Vagina (tissue), 2 donors: ENCODE measurements at regions not wholly inside any gene's neighbourhood (a gene's known extent, or its start where the extent isn't known, plus 50 kb on each side); places are given as distances from the start of the nearest gene placed in this dataset.

Experiments used
- CTCF ChIP-seq, 3 experiments: fragments of 450-650 bp in 2 of 3; fragments of 200-600 bp in 1 of 3; sonication (generic) in 1 of 3; IDR thresholded peaks; one replicate each; pipeline ENCODE4 v1.5.1; 2017 to 2019; ENCODE audit warnings: antibody characterized with exemption in 3 of 3, mild to moderate bottlenecking in 2 of 3, moderate library complexity in 2 of 3
- POLR2A ChIP-seq, 2 donors: fragments of 450-650 bp; IDR thresholded peaks; one replicate each; pipeline ENCODE4 v1.6.1; 2017; ENCODE audit warnings: antibody characterized with exemption in 2 of 2, mild to moderate bottlenecking in 2 of 2, moderate library complexity in 2 of 2

GRCh38 chr2:195382186-195382585, 274.8 kb upstream of the SLC39A10 start:
- no peak for TF ChIP-seq CTCF (IDR thresholded peaks at IDR 0.05)
- TF ChIP-seq POLR2A (IDR thresholded peaks at IDR 0.05), result no peak
